SK-N-SH treated with all-trans-retinoic acid at 6 μM for 48 hours (cell line): ENCODE measurements at regions not wholly inside any gene's neighbourhood (a gene's known extent, or its start where the extent isn't known, plus 50 kb on each side); places are given as distances from the start of the nearest gene placed in this dataset.

Experiments
- GLIS3 ChIP-seq: fragments of 250-450 bp; sonication (Bioruptor Pico); IDR thresholded peaks from 2 replicates; pipeline ENCODE4 v1.5.0; 2020; ENCODE audit warnings: mild to moderate bottlenecking, moderate library complexity
- PATZ1 ChIP-seq: fragments of 250-450 bp; sonication (Bioruptor Pico); IDR thresholded peaks from 2 replicates; pipeline ENCODE4 v1.8.0; 2020; ENCODE audit warnings: mild to moderate bottlenecking, moderate library complexity, borderline replicate concordance
- PPARA ChIP-seq: fragments of 250-450 bp; sonication (Bioruptor Pico); IDR thresholded peaks from 2 replicates; pipeline ENCODE4 v1.5.0; 2020; ENCODE audit warnings: mild to moderate bottlenecking, borderline replicate concordance
- SNAI2 ChIP-seq: fragments of 250-450 bp; sonication (Bioruptor Pico); IDR thresholded peaks from 2 replicates; pipeline ENCODE4 v1.5.0; 2020; ENCODE audit warnings: mild to moderate bottlenecking, moderate library complexity
- TOX ChIP-seq: fragments of 250-450 bp; sonication (Bioruptor Pico); IDR thresholded peaks from 2 replicates; pipeline ENCODE4 v1.8.0; 2021; ENCODE audit warnings: mild to moderate bottlenecking, moderate library complexity, borderline replicate concordance
- ZFP30 ChIP-seq: fragments of 450-650 bp; formaldehyde crosslinking; IDR thresholded peaks from 2 replicates; pipeline ENCODE4 v1.5.0; 2022; ENCODE audit warnings: mild to moderate bottlenecking, moderate library complexity
- ZNF70 ChIP-seq: fragments of 450-650 bp; formaldehyde crosslinking; IDR thresholded peaks from 2 replicates; pipeline ENCODE4 v1.5.0; 2020; ENCODE audit warnings: mild to moderate bottlenecking, moderate library complexity
- ZNF8 ChIP-seq: fragments of 450-650 bp; formaldehyde crosslinking; IDR thresholded peaks from 2 replicates; pipeline ENCODE4 v1.5.0; 2020; ENCODE audit warnings: mild to moderate bottlenecking, moderate library complexity

GRCh38 chr2:216934151-216934550 lies 74.3 kb upstream of the TNP1 start:
- no peak for TF ChIP-seq PPARA (CRISPR knock-in tag)
- no peak for TF ChIP-seq TOX (CRISPR knock-in tag)
- TF ChIP-seq GLIS3 (CRISPR knock-in tag): no peak
- no peak for TF ChIP-seq PATZ1 (CRISPR knock-in tag)
- no peak for TF ChIP-seq ZNF8 (CRISPR knock-in tag)
- TF ChIP-seq ZFP30 (CRISPR knock-in tag): no peak
- no peak for TF ChIP-seq SNAI2 (CRISPR knock-in tag)
- no peak for TF ChIP-seq ZNF70 (CRISPR knock-in tag)
